ENCODE measurements at regions not wholly inside any gene's neighbourhood (a gene's known extent, or its start where the extent isn't known, plus 50 kb on each side); places are given as distances from the start of the nearest gene placed in this dataset.

DNA sequence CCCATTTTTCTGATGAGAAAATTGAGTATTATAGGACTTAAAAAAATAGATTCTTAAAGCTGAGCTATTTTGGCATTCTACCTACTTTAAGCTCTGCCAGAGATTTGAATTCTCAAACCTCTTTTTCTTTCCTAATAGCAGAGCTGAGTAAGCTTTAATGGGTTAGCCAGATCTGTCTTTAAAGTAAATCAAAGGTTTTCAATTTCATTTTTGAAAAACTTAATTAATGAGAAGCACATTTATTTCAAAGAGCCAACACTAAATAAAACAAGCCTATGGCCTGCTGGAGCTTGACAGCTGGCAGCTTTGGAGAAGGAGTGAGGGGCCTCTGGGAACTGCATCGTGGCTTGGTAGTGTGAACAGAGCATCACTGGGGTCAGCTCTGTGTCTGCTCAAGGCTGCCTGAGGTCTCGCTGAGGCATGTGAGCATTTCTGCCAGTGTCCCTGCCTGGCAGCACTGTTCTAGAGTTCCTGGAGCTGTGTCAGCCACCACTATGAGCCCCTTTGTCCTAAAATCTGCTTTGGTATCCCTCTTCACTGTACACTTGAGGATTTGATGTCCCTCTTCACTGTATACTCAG, 50.4 kb upstream of the PRSS23 start:
- Histone ChIP-seq H3K4me3 (ENCODE audit: low read depth, low read length) (no peak overlapping the region), H3K36me3 (ENCODE audit: control insufficient read depth, insufficient read depth, low read length) (no peaks in the 10 kb centered on the region), H3K27me3 (ENCODE audit: control insufficient read depth, insufficient read depth, low read length) (no peaks in the 10 kb centered on the region), H3K9me3 (ENCODE audit: control insufficient read depth, insufficient read depth, low read length) (no peaks in the 10 kb centered on the region), H3K4me1 (ENCODE audit: control insufficient read depth, insufficient read depth, low read length) (no peaks in the 10 kb centered on the region), H3K27ac (ENCODE audit: low read depth, low read length) (no peak overlapping the region), H3K9ac (ENCODE audit: low read depth, low read length) (no peak overlapping the region)

DNA sequence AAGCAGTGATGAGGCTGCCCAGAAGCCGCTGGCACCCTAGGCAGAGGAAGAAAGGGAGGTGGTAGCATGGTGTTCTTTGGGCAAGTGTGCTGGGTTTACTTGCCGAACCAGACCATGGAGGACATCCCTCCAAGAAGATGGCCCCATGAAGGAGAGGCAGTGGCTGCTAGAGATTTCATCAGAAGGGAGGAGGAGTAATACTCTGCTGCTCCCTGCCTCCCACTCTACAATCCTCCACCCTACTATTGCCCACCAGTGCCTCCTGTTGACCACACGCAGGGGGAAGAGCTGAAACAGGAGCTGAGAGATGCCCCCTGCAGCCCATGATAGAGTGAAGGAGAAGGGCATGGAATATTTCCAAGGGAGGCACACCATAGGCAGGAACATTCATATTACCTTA, 51.0 kb upstream of the PRSS23 start:
- H3K4me3 ChIP-seq (ENCODE audit: low read depth, low read length): no peak overlapping the region
- H3K4me1 ChIP-seq (ENCODE audit: control insufficient read depth, insufficient read depth, low read length): no peaks in the 10 kb centered on the region
- H3K27ac ChIP-seq (ENCODE audit: low read depth, low read length): no peak overlapping the region
- no peaks in the 10 kb centered on the region for H3K36me3 ChIP-seq (ENCODE audit: control insufficient read depth, insufficient read depth, low read length)
- H3K9ac ChIP-seq (ENCODE audit: low read depth, low read length): no peak overlapping the region
- H3K9me3 ChIP-seq (ENCODE audit: control insufficient read depth, insufficient read depth, low read length): no peaks in the 10 kb centered on the region
- no peaks in the 10 kb centered on the region for H3K27me3 ChIP-seq (ENCODE audit: control insufficient read depth, insufficient read depth, low read length)

DNA sequence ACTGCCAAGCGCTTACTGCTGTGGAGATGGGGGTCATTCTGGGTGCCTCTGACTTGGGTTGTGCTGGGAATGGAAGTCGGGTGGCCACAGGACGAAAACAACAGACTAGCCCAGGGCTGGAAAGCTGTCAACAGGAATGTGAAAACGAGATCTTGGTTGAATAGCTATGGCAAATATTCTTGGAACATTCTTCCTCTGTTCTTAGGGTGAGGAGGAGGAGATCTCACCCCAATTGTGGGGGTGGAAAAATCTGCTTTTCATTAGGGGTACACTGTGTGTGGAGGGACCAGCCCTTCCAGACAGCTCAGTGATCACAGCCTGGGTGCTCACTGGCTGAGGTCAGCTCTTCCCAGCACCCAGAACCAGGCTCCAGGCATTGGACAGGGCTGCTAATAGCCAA, 52.0 kb upstream of the PRSS23 start:
- H3K4me3 ChIP-seq (ENCODE audit: low read depth, low read length): no peak overlapping the region
- H3K9me3 ChIP-seq (ENCODE audit: control insufficient read depth, insufficient read depth, low read length): no peaks in the 10 kb centered on the region
- no peaks in the 10 kb centered on the region for H3K27me3 ChIP-seq (ENCODE audit: control insufficient read depth, insufficient read depth, low read length)
- H3K27ac ChIP-seq (ENCODE audit: low read depth, low read length): no peak overlapping the region
- H3K9ac ChIP-seq (ENCODE audit: low read depth, low read length): no peak overlapping the region
- H3K4me1 ChIP-seq (ENCODE audit: control insufficient read depth, insufficient read depth, low read length): no peaks in the 10 kb centered on the region
- no peaks in the 10 kb centered on the region for H3K36me3 ChIP-seq (ENCODE audit: control insufficient read depth, insufficient read depth, low read length)

- H3K27ac ChIP-seq (ENCODE audit: low read depth, low read length): no peak overlapping the region
- no peak overlapping the region for H3K9ac ChIP-seq (ENCODE audit: low read depth, low read length)
- H3K36me3 ChIP-seq (ENCODE audit: control insufficient read depth, insufficient read depth, low read length): no peaks in the 10 kb centered on the region
- no peaks in the 10 kb centered on the region for H3K9me3 ChIP-seq (ENCODE audit: control insufficient read depth, insufficient read depth, low read length)
- no peaks in the 10 kb centered on the region for H3K27me3 ChIP-seq (ENCODE audit: control insufficient read depth, insufficient read depth, low read length)
- H3K4me3 ChIP-seq (ENCODE audit: low read depth, low read length): no peak overlapping the region
- no peaks in the 10 kb centered on the region for H3K4me1 ChIP-seq (ENCODE audit: control insufficient read depth, insufficient read depth, low read length)
Measured at GRCh38 chr11:86747801-86748200, 52.5 kb upstream of the PRSS23 start.

GRCh38 chr11:86746514-86746913, 53.8 kb upstream of the PRSS23 start:
- no peaks in the 10 kb centered on the region for H3K9me3 ChIP-seq (ENCODE audit: control insufficient read depth, insufficient read depth, low read length)
- H3K27ac ChIP-seq (ENCODE audit: low read depth, low read length): no peak overlapping the region
- H3K9ac ChIP-seq (ENCODE audit: low read depth, low read length): no peak overlapping the region
- H3K27me3 ChIP-seq (ENCODE audit: control insufficient read depth, insufficient read depth, low read length): no peaks in the 10 kb centered on the region
- no peaks in the 10 kb centered on the region for H3K36me3 ChIP-seq (ENCODE audit: control insufficient read depth, insufficient read depth, low read length)
- H3K4me3 ChIP-seq (ENCODE audit: low read depth, low read length): no peak overlapping the region
- no peaks in the 10 kb centered on the region for H3K4me1 ChIP-seq (ENCODE audit: control insufficient read depth, insufficient read depth, low read length)

GRCh38 chr11:86745571-86745970, 54.8 kb upstream of the PRSS23 start:
- Histone ChIP-seq H3K9ac (ENCODE audit: low read depth, low read length) (no peak overlapping the region), H3K27me3 (ENCODE audit: control insufficient read depth, insufficient read depth, low read length) (no peaks in the 10 kb centered on the region), H3K9me3 (ENCODE audit: control insufficient read depth, insufficient read depth, low read length) (no peaks in the 10 kb centered on the region), H3K4me3 (ENCODE audit: low read depth, low read length) (no peak overlapping the region), H3K27ac (ENCODE audit: low read depth, low read length) (no peak overlapping the region), H3K36me3 (ENCODE audit: control insufficient read depth, insufficient read depth, low read length) (no peaks in the 10 kb centered on the region), H3K4me1 (ENCODE audit: control insufficient read depth, insufficient read depth, low read length) (peaks cover 8% of the 10 kb centered on the region)

DNA sequence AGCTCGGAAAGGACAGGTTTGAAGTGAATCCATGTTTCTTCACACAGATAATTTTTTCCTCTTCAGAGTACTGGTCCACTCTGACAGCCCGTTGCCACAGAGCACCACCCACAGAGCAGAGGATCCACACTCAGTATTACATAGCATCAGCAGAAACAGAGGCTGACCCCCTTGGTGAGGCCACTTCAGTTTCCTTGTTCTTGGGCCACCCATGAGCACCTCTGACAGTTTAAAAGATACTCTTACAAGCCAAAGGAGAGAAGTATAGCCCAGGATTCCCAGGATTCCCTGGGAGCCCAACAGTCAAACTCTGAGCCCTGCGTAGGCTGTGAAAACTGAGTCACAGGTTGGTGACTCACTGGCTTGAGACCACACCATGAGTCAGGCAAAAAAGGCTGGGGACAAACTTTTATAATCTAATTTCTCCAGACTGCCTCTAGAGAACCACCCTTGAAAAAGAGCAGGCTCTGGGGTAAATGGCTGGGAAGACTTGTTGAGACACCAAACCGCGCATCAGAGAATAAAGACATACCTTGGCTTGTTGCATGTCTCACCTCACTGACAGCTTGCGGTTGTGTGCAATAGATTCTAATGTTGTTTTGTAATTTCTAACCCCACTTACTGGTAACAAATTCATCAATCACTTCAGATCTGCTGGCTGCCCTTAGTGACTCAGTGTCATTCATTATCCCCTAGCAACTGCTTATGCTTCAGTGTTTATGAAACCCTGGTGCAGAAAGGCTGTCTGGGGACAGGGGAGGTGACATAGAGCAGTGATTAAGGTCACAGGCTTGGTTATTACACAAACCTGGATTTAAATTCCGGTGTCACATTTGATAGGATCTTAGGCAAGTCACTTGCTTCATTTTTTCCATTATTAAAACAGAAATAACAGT, 56.9 kb upstream of the PRSS23 start:
- Histone ChIP-seq H3K4me3 (ENCODE audit: low read depth, low read length) (no peak overlapping the region), H3K4me1 (ENCODE audit: control insufficient read depth, insufficient read depth, low read length) (peaks cover 17% of the 10 kb centered on the region), H3K27me3 (ENCODE audit: control insufficient read depth, insufficient read depth, low read length) (no peaks in the 10 kb centered on the region), H3K9me3 (ENCODE audit: control insufficient read depth, insufficient read depth, low read length) (no peaks in the 10 kb centered on the region), H3K36me3 (ENCODE audit: control insufficient read depth, insufficient read depth, low read length) (no peaks in the 10 kb centered on the region), H3K9ac (ENCODE audit: low read depth, low read length) (no peak overlapping the region), H3K27ac (ENCODE audit: low read depth, low read length) (peak overlapping the region; percentile 26)

- Histone ChIP-seq H3K9me3 (ENCODE audit: control insufficient read depth, insufficient read depth, low read length) (no peaks in the 10 kb centered on the region), H3K27ac (ENCODE audit: low read depth, low read length) (no peak overlapping the region), H3K27me3 (ENCODE audit: control insufficient read depth, insufficient read depth, low read length) (no peaks in the 10 kb centered on the region), H3K4me1 (ENCODE audit: control insufficient read depth, insufficient read depth, low read length) (peaks cover 17% of the 10 kb centered on the region), H3K36me3 (ENCODE audit: control insufficient read depth, insufficient read depth, low read length) (no peaks in the 10 kb centered on the region), H3K9ac (ENCODE audit: low read depth, low read length) (no peak overlapping the region), H3K4me3 (ENCODE audit: low read depth, low read length) (no peak overlapping the region)
Measured at GRCh38 chr11:86741839-86742805, 58.2 kb upstream of the PRSS23 start.

- Histone ChIP-seq H3K9ac (ENCODE audit: low read depth, low read length) (peak overlapping the region; percentile 53; the same call in 1 of the 2 replicates), H3K9me3 (ENCODE audit: control insufficient read depth, insufficient read depth, low read length) (no peaks in the 10 kb centered on the region), H3K27me3 (ENCODE audit: control insufficient read depth, insufficient read depth, low read length) (no peaks in the 10 kb centered on the region), H3K4me3 (ENCODE audit: low read depth, low read length) (no peak overlapping the region), H3K27ac (ENCODE audit: low read depth, low read length) (peak overlapping the region; percentile 99), H3K36me3 (ENCODE audit: control insufficient read depth, insufficient read depth, low read length) (no peaks in the 10 kb centered on the region), H3K4me1 (ENCODE audit: control insufficient read depth, insufficient read depth, low read length) (peaks cover 18% of the 10 kb centered on the region)
Measured at GRCh38 chr11:86741484-86741835, 58.9 kb upstream of the PRSS23 start.

DNA sequence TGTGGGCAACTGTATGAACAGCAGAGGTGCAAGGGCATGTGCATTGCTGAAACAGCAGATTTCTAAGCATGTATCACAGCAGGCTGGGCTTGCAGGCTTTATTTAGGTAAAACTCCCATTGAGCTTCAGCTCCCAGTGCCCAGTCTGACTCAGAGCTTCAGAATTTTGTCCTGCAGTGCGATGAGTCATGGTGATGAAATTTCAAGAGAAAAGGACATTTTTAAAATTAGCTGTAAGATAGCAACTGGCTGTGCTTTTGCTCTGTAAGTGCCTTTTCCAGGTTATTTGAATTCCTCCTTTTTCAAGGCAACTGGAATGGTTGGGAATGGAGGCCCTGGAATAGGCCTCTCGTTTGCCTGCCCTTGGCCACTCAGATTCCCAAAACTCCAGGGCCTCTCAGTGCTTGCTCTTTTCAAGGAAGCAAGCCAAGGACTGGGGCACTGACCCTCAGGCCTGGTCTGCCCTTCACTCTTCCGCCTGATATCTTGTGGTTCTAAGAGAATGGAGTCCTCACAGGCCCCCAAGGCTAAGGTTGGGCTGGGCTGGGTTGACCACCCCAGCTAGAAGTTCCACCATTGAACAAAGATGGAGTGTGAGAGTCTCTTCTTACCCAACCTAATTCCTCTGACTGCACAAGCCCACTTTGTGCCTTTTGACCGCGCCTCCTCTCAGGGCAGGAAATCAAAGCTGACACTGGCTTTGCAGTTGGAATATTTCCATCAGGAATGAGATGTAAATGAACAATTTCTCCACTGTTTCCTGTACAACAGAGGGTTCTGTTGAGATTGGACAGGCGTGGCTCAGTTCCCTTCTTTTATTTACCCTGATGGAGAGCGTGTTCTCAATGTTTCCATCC, 59.5 kb upstream of the PRSS23 start:
- Histone ChIP-seq H3K36me3 (ENCODE audit: control insufficient read depth, insufficient read depth, low read length) (no peaks in the 10 kb centered on the region), H3K4me3 (ENCODE audit: low read depth, low read length) (no peak overlapping the region; the same call in 1 of the 2 replicates), H3K4me1 (ENCODE audit: control insufficient read depth, insufficient read depth, low read length) (peaks cover 24% of the 10 kb centered on the region), H3K9me3 (ENCODE audit: control insufficient read depth, insufficient read depth, low read length) (no peaks in the 10 kb centered on the region), H3K27me3 (ENCODE audit: control insufficient read depth, insufficient read depth, low read length) (no peaks in the 10 kb centered on the region), H3K27ac (ENCODE audit: low read depth, low read length) (peak overlapping the region; percentile 99), H3K9ac (ENCODE audit: low read depth, low read length) (peak overlapping the region; percentile 53; the same call in 1 of the 2 replicates)

Data from HUES48 (cell line).